ENCODE measurements at regions not wholly inside any gene's neighbourhood (a gene's known extent, or its start where the extent isn't known, plus 50 kb on each side); places are given as distances from the start of the nearest gene placed in this dataset.

- no peak for DNase-seq
- Mint-ChIP-seq H3K4me3 (no peak overlapping the region), H3K27ac (no peak overlapping the region), H3K9me3 (peaks cover 4% of the 10 kb centered on the region; the same call in 1 of the 2 replicates), H3K27me3 (ENCODE audit: insufficient read depth) (no peaks in the 10 kb centered on the region), H3K36me3 (ENCODE audit: low read depth) (no peaks in the 10 kb centered on the region), H3K4me1 (ENCODE audit: low read depth) (no peaks in the 10 kb centered on the region)
- TF ChIP-seq, protein P1, sequence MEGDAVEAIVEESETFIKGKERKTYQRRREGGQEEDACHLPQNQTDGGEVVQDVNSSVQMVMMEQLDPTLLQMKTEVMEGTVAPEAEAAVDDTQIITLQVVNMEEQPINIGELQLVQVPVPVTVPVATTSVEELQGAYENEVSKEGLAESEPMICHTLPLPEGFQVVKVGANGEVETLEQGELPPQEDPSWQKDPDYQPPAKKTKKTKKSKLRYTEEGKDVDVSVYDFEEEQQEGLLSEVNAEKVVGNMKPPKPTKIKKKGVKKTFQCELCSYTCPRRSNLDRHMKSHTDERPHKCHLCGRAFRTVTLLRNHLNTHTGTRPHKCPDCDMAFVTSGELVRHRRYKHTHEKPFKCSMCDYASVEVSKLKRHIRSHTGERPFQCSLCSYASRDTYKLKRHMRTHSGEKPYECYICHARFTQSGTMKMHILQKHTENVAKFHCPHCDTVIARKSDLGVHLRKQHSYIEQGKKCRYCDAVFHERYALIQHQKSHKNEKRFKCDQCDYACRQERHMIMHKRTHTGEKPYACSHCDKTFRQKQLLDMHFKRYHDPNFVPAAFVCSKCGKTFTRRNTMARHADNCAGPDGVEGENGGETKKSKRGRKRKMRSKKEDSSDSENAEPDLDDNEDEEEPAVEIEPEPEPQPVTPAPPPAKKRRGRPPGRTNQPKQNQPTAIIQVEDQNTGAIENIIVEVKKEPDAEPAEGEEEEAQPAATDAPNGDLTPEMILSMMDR (IDR thresholded peaks at IDR 0.05) = no peak
Measured at GRCh38 chr2:156647377-156648010, 211.3 kb downstream of the GPD2 start.

- Mint-ChIP-seq H3K4me1 (ENCODE audit: low read depth) (no peaks in the 10 kb centered on the region), H3K9me3 (peaks cover 4% of the 10 kb centered on the region; the same call in 1 of the 2 replicates), H3K27me3 (ENCODE audit: insufficient read depth) (no peaks in the 10 kb centered on the region), H3K27ac (no peak overlapping the region), H3K36me3 (ENCODE audit: low read depth) (no peaks in the 10 kb centered on the region), H3K4me3 (no peak overlapping the region)
- DNase-seq = no peak
- TF ChIP-seq, protein P1 (IDR thresholded peaks at IDR 0.05) = no peak
Measured at GRCh38 chr2:156648522-156648921, 212.3 kb downstream of the GPD2 start.

DNA sequence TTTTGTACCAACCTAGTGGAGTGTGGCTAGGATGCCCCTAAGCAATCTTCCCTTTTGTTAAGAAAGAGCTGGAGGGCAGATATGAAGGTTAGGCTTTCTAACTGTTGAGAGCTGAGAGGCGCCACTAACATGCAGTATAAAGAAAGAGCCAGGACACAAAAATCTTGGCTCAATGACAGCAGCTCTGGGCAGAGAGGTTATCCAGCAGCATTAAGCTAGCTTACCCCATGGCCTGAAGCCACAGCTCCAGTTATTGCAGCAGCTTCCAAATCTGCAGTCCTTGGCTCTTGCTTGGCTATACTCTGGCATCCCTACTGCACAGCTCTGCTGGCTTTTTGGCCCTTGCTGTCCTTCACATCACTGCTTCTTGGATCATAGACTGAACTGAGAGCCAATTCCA is 213.4 kb downstream of the GPD2 start:
- H3K4me1 Mint-ChIP-seq (ENCODE audit: low read depth) = no peaks in the 10 kb centered on the region
- no peak overlapping the region for H3K4me3 Mint-ChIP-seq
- H3K9me3 Mint-ChIP-seq = peaks cover 4% of the 10 kb centered on the region; the same call in 1 of the 2 replicates
- no peaks in the 10 kb centered on the region for H3K36me3 Mint-ChIP-seq (ENCODE audit: low read depth)
- H3K27me3 Mint-ChIP-seq (ENCODE audit: insufficient read depth) = no peaks in the 10 kb centered on the region
- H3K27ac Mint-ChIP-seq = no peak overlapping the region
- DNase-seq = no peak
- TF ChIP-seq, protein P1 (IDR thresholded peaks at IDR 0.05) = no peak

GRCh38 chr2:156652691-156653090 is 216.5 kb downstream of the GPD2 start:
- no peak overlapping the region for H3K27ac Mint-ChIP-seq
- H3K27me3 Mint-ChIP-seq (ENCODE audit: insufficient read depth) = no peaks in the 10 kb centered on the region
- TF ChIP-seq, protein P1 (IDR thresholded peaks at IDR 0.05) = no peak
- no peak overlapping the region for H3K4me3 Mint-ChIP-seq
- no peak for DNase-seq
- peaks cover 4% of the 10 kb centered on the region; the same call in 1 of the 2 replicates for H3K9me3 Mint-ChIP-seq
- no peaks in the 10 kb centered on the region for H3K4me1 Mint-ChIP-seq (ENCODE audit: low read depth)
- H3K36me3 Mint-ChIP-seq (ENCODE audit: low read depth) = no peaks in the 10 kb centered on the region

- no peak for DNase-seq
- Mint-ChIP-seq H3K9me3 (peaks cover 4% of the 10 kb centered on the region; the same call in 1 of the 2 replicates), H3K4me1 (ENCODE audit: low read depth) (no peaks in the 10 kb centered on the region), H3K27me3 (ENCODE audit: insufficient read depth) (no peaks in the 10 kb centered on the region), H3K36me3 (ENCODE audit: low read depth) (no peaks in the 10 kb centered on the region), H3K4me3 (no peak overlapping the region), H3K27ac (no peak overlapping the region)
- TF ChIP-seq, protein P1 (IDR thresholded peaks at IDR 0.05) = no peak
Measured at GRCh38 chr2:156653675-156654074, 217.5 kb downstream of the GPD2 start.
